ENCODE measurements at regions not wholly inside any gene's neighbourhood (a gene's known extent, or its start where the extent isn't known, plus 50 kb on each side); places are given as distances from the start of the nearest gene placed in this dataset.

- TF ChIP-seq CTCF (IDR thresholded peaks at IDR 0.05; ENCODE audit: extremely low read depth in 1 of 2, insufficient read depth in 1 of 2, low read depth in 1 of 2, low read length in 2 of 2) (no peak), POLR2A (IDR thresholded peaks at IDR 0.05; ENCODE audit: low read depth, low read length) (no peak), MAX (IDR thresholded peaks at IDR 0.05; ENCODE audit: insufficient read depth, insufficient read length) (no peak)
These were observed 201.4 kb upstream of the MARCKS start for GRCh38 chr6:113655761-113656160.

All from endothelial cell of umbilical vein (primary cell).